GM19395 (cell line): ENCODE measurements at regions not wholly inside any gene's neighbourhood (a gene's known extent, or its start where the extent isn't known, plus 50 kb on each side); places are given as distances from the start of the nearest gene placed in this dataset.

ENCODE experiments used
- ATAC-seq: cut with Tn5 transposase; IDR thresholded peaks from one replicate; pipeline ENCODE4 v1.9.1; 2021; ENCODE audit warnings: mild to moderate bottlenecking, moderate library complexity; ENCODE audit not compliant: unreplicated experiment

- ATAC-seq: no peak
These were observed 155.2 kb downstream of the LRIG3 start for GRCh38 chr12:58765076-58765475.

GRCh38 chr12:58765653-58766512, 154.4 kb downstream of the LRIG3 start:
- no peak for ATAC-seq

- ATAC-seq: no peak
These were observed 153.8 kb downstream of the LRIG3 start for GRCh38 chr12:58766513-58766870.

- no peak for ATAC-seq
These were observed 152.8 kb downstream of the LRIG3 start for GRCh38 chr12:58767496-58767895.

- ATAC-seq: no peak
These were observed 146.3 kb downstream of the LRIG3 start for GRCh38 chr12:58773986-58774385.

GRCh38 chr12:58774731-58775130, 145.6 kb downstream of the LRIG3 start:
- no peak for ATAC-seq

- ATAC-seq: no peak
These were observed 144.9 kb downstream of the LRIG3 start for GRCh38 chr12:58775396-58775795.

GRCh38 chr12:58776144-58776543, 144.2 kb downstream of the LRIG3 start:
- ATAC-seq: no peak

GRCh38 chr12:58777815-58778214, 142.5 kb downstream of the LRIG3 start:
- no peak for ATAC-seq

GRCh38 chr12:58781609-58782008, 138.7 kb downstream of the LRIG3 start:
- no peak for ATAC-seq

GRCh38 chr12:58787021-58787760, 133.1 kb downstream of the LRIG3 start:
- ATAC-seq: no peak

GRCh38 chr12:58794859-58795258, 125.4 kb downstream of the LRIG3 start:
- ATAC-seq: no peak

GRCh38 chr12:58795825-58796224, 124.5 kb downstream of the LRIG3 start:
- no peak for ATAC-seq

- no peak for ATAC-seq
These were observed 118.3 kb downstream of the LRIG3 start for GRCh38 chr12:58801986-58802385.

- no peak for ATAC-seq
These were observed 116.4 kb downstream of the LRIG3 start for GRCh38 chr12:58803908-58804307.

GRCh38 chr12:58804749-58805148, 115.6 kb downstream of the LRIG3 start:
- ATAC-seq: peak; percentile 82

GRCh38 chr12:58809064-58809607, 111.2 kb downstream of the LRIG3 start:
- ATAC-seq: no peak

GRCh38 chr12:58811346-58811745, 109.0 kb downstream of the LRIG3 start:
- ATAC-seq: no peak

- no peak for ATAC-seq
These were observed 108.1 kb downstream of the LRIG3 start for GRCh38 chr12:58812214-58812613.

- ATAC-seq: no peak
These were observed 106.3 kb downstream of the LRIG3 start for GRCh38 chr12:58814036-58814435.

GRCh38 chr12:58815235-58815634, 105.1 kb downstream of the LRIG3 start:
- no peak for ATAC-seq

GRCh38 chr12:58818546-58818945, 101.8 kb downstream of the LRIG3 start:
- no peak for ATAC-seq
